NCI-H2196 (cell line): ENCODE measurements at regions not wholly inside any gene's neighbourhood (a gene's known extent, or its start where the extent isn't known, plus 50 kb on each side); places are given as distances from the start of the nearest gene placed in this dataset.
A peak's percentile ranks its signal among the peaks of the same experiment; 100 is the strongest.
"Not testable (repeated sequence)": the region's sequence is repeated elsewhere in the genome, so short reads cannot be mapped to it uniquely, and the experiment has no call there.

Experiments
- DNase-seq: peaks from one replicate; lab custom pipeline; 2025; ENCODE audit not compliant: unreplicated experiment; lab: John Stamatoyannopoulos, UW

- no peak for DNase-seq
Measured at GRCh38 chr15:60134609-60135008, 130.5 kb downstream of the FOXB1 start.

DNA sequence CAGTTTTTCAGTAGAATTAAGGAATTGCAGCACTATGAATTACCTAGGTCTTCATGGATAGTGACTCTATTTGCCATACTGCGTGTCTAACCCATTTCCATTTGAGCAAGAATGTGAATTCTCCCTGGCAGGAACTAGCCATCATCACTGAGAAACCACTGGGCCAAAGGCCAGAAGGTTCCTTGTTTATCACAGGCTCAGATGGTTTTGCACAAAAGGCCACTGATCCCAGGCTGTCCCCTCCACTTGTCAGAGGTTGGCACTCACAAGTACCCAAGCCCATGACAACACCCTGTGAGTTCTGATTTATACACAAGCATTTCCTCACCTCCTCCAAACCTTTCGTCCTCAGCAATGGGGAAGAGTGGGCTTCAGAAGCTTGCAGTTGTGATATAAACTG is 131.8 kb downstream of the FOXB1 start:
- DNase-seq: no peak

DNA sequence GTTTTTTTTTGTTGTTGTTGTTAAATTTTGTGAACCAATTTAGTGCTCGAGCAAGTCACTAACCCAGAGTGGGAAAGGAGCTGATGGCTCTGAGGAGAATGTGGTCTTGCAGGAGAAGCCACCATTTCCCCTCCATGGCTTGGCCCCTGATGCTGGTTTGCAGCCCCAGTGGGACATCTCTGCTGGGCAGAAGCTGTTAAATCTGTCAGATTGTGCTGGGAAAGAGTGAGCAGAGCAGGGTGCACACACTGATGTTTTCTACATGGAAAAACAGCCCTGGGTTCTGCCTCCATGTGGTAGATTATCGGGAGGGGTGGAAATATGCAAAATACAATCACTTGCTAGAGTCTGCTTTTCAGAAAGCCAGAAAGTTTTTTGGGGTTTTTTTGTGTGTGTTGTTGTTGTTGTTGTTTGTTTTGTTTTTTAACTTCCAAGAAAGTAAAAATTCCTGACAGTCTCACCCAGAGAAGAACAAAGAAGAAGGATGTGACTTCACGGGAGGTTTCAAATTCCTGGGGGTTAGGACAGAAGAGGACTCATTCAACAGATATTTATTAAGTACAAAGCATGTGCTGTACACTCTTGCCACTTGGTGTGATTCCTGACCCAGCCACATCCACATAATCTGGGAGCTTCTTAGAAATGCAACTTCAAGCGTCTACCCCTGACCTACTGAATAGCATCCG is 133.7 kb downstream of the FOXB1 start:
- no peak for DNase-seq

DNA sequence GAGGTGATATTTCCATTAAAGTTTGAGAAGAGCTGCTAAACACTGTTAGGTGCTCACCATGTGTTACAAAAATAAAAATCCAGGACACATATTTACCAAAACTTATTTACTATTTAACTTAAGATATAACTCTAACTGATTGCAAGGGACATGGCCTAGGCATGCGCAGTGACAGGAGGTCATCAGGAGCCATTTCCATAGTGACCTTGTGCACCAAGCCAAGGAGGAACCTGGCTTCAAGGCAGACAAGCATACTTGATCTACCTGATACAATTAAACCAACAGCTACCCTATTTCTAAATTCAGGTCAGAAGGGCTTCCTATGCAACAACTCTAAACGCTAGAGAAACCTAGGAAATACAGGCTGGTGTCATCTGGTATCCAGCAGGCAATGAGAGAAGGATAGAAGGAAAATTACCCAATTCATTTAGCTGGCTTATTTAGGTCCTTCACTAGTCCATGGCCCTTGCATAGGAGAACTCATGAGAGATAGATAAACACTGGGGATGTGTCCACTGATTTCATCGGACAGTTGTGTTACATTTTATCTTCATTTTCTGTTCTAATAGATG is 134.4 kb downstream of the FOXB1 start:
- DNase-seq: no peak

GRCh38 chr15:60152386-60152785 is 148.3 kb downstream of the FOXB1 start:
- DNase-seq: no peak

GRCh38 chr15:60154764-60155325 is 150.7 kb downstream of the FOXB1 start:
- DNase-seq: no peak

DNA sequence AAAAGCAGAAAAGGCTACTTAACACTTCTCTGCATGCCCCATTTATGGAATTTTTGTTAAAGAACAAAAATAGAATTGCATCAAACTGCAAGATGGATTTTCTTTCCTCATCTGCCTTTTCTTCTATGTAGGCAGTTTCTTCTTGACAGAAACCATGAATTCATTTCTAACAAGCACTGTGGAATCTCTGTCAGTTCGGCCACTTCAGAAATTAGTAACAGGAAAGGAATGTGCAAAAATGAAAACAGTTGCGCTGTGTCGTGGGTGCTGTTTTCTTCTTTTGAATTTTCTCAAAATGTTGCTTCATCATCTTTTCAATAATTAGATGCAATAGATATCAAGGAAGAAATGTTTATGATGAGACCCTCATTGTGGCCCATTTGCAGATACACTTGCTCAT is 151.6 kb downstream of the FOXB1 start:
- DNase-seq: no peak

GRCh38 chr15:60160909-60161308 is 156.8 kb downstream of the FOXB1 start:
- DNase-seq: no peak

DNA sequence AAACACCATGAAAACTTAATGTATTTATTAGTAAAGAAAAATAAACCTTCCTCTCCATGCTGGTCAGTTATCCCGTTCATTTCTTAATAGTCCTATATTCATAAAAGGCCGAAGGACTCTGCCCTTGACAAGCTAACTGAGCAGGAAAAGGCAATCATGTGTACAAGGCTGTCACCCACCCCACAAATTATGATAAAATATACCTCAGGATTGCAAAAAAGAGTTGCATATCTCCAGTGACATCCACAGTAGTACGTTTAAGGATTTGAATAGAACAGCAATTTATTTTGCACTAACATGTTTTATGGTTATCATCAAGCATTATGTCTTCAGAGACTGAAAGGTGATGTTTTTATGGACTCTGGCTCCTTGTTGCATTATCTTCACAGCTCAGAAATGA is 157.6 kb downstream of the FOXB1 start:
- no peak for DNase-seq

- no peak for DNase-seq
Measured at GRCh38 chr15:60162251-60162967, 158.3 kb downstream of the FOXB1 start.

- DNase-seq: no peak
Measured at GRCh38 chr15:60162968-60163355, 158.9 kb downstream of the FOXB1 start.

DNA sequence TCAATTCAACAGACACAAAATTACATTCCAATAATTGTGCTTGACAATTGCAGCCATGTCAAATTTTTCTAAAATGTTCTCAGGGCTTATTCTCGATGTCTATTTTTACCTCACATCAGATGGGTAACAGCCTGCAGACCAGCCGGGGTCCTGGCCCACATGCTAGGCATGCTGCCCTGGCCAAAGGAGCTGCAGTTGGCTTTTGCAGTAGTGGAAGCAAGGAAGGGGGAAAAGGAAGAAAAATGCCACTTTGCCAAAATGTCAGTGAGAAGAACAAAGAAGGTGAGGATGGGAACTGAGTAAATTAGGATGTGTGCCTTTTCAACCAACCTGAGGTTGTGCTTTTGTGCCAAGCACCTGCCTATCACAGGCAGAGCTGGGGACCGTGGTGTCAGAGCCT is 161.0 kb downstream of the FOXB1 start:
- no peak for DNase-seq

- DNase-seq: no peak
Measured at GRCh38 chr15:60172143-60172542, 168.0 kb downstream of the FOXB1 start.

DNA sequence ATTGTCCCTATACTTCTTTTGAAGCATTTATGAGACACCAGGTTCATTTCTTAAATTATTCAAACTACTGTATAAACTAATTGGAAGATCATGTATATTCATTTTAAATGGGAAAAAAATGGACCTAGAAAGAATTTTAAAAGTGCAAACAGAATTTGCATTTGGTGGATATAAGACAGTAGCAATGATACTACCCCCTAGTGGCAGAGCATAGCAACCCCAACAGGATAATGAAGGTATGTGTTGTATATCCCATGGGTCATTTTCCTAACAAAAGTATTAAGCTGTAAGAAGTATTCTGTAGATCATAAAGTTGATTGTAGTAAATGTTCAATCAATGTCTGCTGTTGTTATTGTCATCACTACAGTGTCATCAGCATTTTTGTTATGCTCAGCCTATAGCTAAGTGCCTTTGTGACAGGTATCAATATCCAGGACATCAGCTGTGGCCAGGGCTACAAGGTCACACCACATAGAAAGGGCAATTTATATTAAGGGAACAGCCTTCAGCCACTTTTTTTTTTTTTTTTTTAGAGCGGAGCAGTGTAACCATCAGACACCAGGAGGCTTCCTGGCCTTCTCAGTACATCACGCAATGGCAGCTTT is 175.8 kb downstream of the FOXB1 start:
- peak; percentile 28 for DNase-seq

DNA sequence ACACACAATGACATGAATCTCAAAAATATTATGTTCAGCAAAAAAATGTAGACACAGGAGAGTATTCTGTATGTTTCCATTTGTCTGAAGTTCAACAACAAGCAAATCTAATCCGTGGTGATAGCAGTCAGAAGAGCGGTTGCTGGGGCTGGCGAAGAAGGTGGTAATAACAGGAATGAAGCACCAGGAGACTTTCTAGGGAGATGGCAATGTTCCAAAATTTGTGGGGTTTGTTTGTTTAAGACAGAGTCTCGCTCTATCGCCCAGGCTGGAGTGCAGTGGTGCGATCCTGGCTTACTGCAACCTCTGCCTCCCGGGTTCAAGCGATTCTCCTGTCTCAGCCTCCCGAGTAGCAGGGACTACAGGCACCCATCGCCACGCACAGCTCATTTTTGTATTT is 177.8 kb downstream of the FOXB1 start:
- DNase-seq: not testable (repeated sequence)

DNA sequence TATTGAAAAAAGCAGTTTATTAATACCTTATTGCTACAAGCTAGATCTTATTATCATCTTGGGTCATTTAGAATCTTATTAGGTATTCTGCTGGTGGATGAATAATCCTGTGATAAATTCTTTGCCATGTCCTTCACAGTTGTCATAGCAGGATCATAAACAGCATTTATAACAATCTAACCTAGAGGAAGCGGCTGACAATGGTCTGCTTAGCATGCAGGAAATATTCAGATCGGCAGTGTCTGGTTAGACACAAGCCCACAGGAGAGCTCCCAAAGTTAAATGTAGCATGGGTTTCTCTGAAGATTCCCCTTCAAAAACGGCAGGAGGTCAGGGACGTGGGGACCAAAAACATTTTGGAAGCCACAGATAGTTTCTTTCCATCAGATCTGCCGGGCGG is 179.3 kb downstream of the FOXB1 start:
- DNase-seq: no peak

- DNase-seq: no peak
Measured at GRCh38 chr15:60184579-60184978, 180.5 kb downstream of the FOXB1 start.

DNA sequence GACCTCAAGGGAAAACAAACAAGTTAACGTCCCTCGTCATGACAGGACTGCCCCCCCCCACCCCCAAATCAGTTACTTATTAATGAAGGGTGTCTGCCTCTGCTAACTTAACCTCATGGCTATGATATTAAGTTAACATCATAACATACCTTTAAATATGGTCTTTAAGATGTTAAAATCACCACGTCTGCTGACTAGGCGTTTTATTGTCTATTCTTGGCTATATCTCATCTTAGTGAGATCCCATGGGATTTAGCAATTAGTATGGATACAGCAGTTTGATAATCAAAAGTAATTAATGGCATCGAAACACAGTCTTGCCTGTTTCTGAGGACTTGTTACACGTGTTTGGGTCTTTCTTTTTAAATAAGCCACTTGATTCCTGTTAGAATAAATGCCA is 186.9 kb downstream of the FOXB1 start:
- DNase-seq: no peak

GRCh38 chr15:60191821-60192220 is 187.7 kb downstream of the FOXB1 start:
- no peak for DNase-seq

- no peak for DNase-seq
Measured at GRCh38 chr15:60195611-60196010, 191.5 kb downstream of the FOXB1 start.

DNA sequence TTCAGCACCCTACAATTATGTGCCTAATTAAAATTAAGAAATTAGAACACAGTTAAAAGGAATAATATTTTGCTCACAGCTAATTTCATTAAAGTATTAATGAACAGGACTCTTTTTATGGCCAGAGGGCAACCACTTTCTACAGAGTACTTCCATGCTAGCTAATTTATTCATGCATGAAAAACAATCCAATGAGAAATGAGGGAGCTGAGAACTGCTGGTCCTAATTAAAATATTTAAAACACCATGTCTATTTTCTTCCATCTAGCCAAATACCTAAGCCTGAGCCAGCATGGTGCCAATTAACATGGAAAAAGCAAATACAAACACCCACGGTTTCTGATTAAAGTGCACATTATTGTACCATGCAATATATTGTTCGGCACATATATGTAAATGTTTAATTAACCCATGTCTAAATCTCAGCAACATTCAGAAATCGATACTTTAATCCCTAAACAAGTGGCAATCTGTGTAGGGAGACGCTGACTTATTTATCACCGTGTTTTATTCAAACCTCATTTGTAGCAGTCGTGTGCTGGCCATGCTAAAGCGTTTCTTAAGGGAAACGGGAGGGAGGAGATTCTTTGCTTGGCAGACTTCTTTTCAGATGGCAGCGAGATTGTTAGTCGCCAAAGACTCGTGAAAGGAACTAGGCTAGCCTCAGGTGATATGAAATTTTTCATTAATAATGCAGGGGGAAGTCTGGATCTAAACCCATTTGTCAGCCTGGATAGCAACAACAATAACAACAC is 193.5 kb downstream of the ANXA2 start:
- DNase-seq: no peak
